Stimulated activated CD8-positive, alpha-beta memory T cell treated with anti-CD3 and anti-CD28 coated beads, Interleukin-4, amount 100 ng/mL, for 48 hours (primary cell): ENCODE measurements at regions not wholly inside any gene's neighbourhood (a gene's known extent, or its start where the extent isn't known, plus 50 kb on each side); places are given as distances from the start of the nearest gene placed in this dataset.

Experiments
- DNase-seq: peaks from one replicate; pipeline ENCODE4 v3.0.0-alpha.2; 2020

DNA sequence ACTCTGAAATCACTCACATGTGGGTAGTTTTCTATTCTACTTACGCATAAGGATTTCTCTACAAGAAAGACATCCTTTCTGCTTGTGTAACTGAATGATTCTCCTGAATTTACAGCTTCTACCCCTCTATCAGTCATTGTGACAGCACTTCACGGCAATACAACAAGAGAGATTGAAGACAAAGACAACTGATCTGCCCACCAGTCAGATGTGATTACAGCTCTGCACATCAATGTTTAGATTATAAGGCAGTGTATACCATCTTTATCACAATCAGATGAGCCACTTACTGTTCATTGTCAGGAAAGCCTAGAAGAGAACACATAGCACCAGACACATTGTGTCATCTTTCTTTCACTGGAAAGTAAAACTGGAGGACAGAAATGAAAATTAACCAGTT is 324.4 kb downstream of the CENPC start:
- no peak for DNase-seq

GRCh38 chr4:67218883-67219282 is 326.4 kb downstream of the CENPC start:
- no peak for DNase-seq

DNA sequence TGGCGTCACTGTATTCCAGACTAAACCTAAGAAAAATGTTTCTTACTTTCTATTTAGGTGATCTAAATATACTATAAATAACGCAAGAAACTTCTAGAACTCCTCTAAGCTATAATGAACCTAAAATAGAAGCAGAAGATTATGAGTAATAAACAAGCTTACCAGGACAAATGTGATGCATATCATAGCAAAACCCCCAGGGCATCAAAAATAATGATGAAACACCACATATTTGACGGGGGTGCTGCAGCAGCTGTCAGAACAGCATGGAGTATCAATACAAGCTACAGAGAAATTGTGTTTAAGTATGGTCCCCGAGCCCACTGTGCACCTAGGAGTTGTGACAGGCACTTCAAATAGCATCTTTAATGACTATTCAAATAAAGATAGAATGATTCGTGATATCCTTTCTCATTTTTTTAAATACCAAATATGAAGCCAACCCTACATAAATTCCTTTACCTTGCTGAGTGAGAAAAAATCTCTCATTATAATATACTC is 337.3 kb downstream of the CENPC start:
- no peak for DNase-seq

DNA sequence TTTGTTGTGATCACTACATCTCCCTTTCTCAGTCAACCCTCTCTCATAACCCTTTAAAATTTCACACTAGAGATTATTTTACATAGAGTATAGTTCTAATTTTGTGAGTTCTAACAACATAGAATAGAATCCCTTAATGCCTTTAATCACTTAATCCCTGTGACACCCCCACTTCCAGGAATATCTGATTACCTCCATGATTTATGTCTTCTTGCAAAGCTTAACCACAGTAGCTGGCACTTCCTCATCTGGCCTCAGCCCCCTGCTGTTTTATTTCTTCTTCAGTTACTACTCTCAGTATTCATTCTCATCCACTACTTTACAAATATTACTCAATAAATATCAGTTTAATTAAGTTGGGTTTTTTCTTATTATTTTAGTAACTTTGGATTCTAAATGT is 340.9 kb downstream of the CENPC start:
- DNase-seq: no peak

DNA sequence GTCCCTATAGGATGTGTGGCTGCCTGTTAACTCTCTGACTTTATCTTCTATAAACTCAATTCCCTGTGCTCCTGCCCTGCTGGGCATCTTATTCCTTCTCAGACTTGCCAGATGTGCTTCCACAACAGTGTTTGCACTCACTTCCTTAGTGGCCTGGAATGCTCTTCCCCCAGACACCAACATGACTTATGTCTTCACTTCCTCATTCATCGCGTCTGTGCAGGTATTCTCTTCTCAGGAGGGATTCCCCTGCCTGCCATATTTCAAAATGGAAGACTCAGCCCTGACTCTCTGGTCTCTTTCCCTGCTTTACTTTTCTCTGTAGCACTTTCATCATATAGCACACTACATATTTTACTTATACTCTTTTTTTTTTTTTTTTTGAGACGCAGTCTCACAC is 344.0 kb downstream of the CENPC start:
- no peak for DNase-seq

DNA sequence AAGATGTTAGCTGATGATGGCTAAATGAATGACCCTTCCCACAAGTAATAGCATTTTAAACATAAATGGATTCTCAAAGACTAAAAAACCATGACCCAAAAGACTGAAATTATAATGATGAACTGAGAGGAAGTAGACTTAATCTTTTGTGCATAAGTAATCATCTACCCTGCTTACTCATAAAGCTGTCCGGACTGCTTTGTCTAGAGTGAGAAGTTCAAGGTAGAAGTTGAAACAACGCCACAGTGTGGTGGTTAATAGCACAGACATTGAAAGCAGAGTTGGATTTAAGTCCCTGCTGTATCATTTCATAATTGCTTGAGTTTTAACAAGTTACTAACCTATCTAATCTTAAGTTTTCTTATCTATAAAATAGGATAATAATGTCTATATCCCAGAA is 346.6 kb downstream of the CENPC start:
- no peak for DNase-seq

DNA sequence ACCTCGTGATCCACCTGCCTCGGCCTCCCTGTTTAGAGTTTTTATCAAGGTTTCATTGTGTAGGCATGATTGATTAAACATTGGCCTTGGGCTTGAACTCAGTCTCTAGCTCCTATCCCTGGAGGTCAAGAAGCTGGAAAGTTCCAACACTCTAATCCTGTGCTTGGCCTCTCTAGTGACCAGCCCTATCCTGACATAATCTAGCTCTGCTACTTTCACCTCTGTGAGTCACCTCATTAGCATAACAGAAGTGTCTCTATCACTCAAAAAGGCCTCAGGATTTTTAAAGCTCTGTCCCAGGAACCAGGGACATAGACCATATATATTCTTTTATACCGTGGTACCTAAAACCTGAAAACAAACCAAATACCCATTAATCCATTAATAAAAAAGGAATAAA is 377.5 kb downstream of the CENPC start:
- no peak for DNase-seq

GRCh38 chr4:67162690-67163089 is 382.6 kb downstream of the CENPC start:
- DNase-seq: no peak

- no peak for DNase-seq
Measured at GRCh38 chr4:67161311-67161710, 384.0 kb downstream of the CENPC start.

GRCh38 chr4:67160394-67160793 is 384.9 kb downstream of the CENPC start:
- no peak for DNase-seq

DNA sequence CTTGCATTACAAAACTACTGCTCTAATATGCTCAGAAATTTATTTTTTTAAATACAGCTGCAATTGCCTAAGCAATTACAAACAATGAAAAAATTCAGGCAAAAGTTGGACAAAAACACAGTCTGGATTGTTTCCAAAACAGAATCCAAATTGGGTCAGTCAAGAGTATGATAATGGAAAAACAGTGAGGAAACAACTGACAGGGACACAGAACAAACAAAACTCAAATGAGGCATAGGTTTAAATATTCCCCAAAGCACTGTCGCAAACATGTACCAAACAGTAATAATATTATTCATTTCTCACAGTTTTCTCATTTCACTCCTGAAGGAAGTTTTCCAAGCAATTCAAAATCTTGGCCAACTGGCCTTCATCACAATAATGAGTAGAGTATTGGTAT is 386.6 kb downstream of the CENPC start:
- no peak for DNase-seq

DNA sequence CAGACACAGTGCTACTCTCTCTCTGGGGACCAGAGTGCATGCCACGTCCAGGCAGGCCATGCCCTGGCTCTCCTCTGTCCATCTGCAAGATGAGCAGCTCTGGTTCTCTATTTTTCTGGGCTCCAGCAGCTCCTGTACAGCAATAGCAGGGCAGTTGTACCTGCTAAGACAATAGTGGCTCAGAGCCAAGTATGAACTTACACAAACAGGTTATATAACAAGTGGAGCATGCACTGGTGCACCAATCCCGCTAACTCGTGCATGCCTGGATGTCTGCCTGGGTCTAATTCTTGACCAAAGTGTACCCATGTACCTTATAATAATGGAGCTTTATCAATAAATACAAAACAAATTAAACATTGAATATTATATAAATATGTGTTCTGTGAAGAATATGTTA is 392.3 kb downstream of the CENPC start:
- DNase-seq: no peak

DNA sequence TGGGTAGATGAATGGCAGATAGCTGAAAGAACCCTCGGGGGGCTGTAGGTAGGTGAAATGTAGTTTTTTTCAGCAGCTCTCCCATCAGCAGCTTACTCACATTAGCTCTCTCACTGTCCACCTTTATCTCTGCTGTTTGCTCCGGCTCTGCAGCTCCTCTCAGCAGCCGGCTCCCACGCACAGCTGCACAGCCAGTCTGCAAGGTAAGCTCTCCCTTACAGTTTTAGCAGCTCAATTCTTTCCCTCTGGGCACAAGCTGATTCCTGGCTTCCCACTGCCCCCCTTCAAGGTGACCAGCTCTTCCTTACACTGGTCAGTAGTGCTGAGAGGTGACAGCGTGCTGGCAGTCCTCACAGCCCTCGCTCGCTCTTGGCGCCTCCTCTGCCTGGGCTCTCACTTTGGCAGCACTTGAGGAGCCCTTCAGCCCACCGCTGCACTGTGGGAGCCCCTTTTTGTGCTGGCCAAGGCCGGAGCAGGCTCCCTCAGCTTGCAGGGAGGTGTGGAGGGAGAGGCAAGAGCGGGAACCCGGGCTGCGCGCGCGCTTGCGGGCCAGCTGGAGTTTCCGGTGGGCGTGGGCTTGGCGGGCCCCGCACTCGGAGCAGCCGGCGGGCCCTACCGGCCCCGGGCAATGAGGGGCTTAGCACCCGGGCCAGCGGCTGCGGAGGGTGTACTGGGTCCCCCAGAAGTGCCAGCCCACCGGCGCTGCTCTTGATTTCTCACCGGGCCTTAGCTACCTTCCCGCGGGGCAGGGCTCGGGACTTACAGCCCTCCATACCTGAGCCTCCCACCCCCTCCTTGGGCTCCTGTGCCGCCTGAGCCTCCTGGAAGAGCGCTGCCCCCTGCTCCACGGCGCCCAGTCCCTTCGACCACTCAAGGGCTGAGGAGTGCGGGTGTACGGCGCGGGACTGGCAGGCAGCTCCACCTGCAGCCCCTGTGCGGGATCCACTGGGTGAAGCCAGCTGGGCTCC is 393.6 kb downstream of the CENPC start:
- no peak for DNase-seq

DNA sequence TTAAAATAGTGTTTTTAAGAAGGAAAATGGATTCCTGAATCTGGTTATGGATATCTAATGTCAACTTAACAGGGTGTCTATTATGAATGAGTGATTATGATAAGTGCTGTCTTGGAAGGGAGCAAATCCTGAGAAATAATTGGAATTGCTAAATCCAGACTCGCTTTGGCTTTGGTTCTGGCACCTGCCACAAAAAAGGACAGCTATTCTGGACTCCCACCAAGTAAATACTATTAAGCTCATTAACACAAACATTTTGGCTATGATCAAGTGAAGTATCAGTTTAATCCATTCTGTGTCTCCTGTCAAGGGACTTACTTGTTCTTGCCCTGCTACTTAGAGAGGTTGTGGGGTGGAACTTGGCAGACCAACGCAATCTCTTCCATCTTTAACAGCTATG is 403.7 kb downstream of the CENPC start:
- DNase-seq: no peak

DNA sequence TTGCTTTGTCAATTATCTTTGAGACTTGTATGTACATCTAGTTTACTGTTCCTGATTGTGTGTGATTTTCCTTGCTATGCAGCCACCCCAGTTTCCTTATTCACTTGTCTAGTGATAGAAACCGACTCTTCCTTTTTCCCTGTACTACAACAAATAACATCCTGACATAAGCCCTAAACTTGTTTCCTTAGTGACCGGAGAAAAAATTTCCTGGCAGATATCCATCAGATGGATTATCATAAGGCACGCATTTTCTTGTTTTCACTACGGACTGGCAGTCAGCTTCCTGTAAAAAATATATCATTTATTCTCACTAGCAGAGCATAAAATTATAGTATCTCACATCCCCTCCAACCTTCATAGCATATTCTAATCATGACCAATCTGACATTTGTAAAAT is 410.7 kb downstream of the CENPC start:
- no peak for DNase-seq

GRCh38 chr4:67133162-67133561 is 412.1 kb downstream of the CENPC start:
- no peak for DNase-seq

DNA sequence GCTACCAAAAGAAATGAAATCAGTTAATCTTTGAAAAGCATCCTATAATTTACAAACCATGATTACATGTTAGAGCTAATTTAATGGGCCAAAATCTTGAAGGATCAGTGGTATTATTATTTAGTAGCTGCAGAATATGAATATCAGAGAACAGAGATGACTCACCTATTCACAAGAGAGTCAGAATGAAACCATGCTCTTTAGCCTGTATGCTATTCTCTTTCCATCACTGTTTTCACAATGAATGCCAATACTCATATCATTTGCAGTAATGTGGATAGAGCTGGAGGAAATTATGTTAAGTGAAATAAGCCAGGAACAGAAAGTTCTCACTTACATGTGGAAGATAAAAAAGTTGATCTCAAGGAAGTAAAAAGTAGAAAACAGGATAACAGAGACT is 414.1 kb downstream of the CENPC start:
- no peak for DNase-seq

GRCh38 chr4:67130411-67130810 is 414.9 kb downstream of the CENPC start:
- no peak for DNase-seq

- DNase-seq: no peak
Measured at GRCh38 chr4:67126570-67126969, 418.7 kb downstream of the CENPC start.

GRCh38 chr4:67125636-67126514 is 419.4 kb downstream of the CENPC start:
- DNase-seq: no peak

DNA sequence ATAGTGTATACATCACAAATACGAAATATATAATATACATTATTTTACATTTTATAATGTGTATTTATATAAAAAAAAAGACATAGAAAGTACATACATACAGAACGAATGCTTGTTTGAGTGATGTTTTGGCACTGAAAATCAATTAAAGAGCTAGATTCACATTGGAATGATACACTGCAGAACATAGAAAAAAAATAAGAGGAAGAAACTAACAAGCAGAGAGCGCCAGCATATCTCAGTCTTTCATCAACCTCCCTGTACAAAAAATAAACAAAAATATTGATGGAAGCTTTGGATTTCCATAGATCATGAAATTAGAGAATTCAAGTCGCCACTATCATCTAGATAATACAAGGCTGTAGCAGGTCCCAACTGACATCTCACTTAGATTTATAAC is 420.6 kb downstream of the CENPC start:
- DNase-seq: no peak

DNA sequence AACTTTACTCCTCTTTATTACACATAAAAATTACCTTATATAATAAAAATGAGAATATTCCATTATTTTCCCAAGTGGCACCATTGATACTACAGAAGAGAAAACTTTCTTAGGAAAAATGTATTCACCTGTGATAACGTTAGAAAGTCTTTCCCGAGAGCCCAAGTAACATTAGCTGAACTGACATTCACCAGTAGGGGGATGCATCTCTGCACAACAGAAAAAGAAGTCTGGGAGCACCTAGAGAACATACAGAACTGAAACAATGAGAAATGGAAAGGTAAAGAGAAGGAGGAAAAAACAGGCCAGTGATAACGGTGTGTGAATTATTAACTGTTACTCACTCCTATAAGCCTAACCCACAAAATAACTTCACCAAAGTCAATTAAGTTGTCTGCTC is 423.3 kb downstream of the CENPC start:
- DNase-seq: no peak

DNA sequence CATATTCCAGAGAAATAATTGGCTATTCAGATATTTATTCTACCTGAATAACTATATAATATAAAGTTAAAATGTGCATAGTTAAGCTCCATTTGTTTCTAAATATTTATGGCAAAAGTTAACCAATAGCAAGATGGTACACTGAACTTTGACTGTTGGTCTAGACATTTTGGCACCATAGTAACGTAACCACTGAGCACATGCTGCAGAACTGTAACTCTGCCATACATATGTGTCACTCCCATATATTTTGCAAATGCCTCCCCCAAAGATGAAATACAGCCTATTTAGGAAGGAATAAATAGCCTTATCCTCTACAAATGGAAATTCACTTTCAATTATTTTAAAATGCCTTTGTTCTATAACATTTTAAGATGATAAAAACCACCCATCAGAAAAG is 424.9 kb downstream of the CENPC start:
- DNase-seq: no peak

- DNase-seq: no peak
Measured at GRCh38 chr4:67109276-67109675, 436.0 kb downstream of the CENPC start.
